Fibroblast of villous mesenchyme (primary cell): ENCODE measurements at regions not wholly inside any gene's neighbourhood (a gene's known extent, or its start where the extent isn't known, plus 50 kb on each side); places are given as distances from the start of the nearest gene placed in this dataset.

Experiments used
- DNase-seq: peaks from one replicate; pipeline ENCODE4 v3.0.0-alpha.2; 2010; ENCODE audit warnings: low read depth
- H3K4me3 ChIP-seq: 2 replicates; pipeline ENCODE4 v1.5.1; 2011; ENCODE audit warnings: low read depth, mild to moderate bottlenecking, low read length
- TF ChIP-seq, protein P1 (sequence below): IDR thresholded peaks from 2 replicates; pipeline ENCODE4 v1.5.1; 2012; ENCODE audit warnings: low read depth, mild to moderate bottlenecking, low read length; ENCODE audit not compliant: insufficient read depth

DNA sequence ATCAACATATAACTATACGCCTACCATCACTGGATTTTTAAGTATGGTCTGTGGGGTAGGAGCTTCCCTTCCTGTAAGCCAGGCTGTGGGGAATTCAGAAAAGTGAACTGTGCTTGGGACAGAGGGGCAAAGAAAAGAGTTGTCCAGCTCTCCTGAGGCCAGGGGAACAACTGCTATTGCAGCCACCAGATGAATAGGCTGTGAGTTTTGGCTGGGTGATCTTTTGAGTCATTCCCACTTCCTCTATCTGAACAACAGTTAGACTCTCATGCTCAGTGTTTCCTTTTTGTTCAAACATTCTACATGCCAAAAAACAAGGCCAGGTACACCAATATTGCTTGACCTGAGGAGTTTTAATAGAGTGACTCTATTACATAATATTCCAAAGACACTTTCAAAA lies 426.2 kb upstream of the DACH1 start:
- no peak overlapping the region for H3K4me3 ChIP-seq
- no peak for DNase-seq
- TF ChIP-seq, protein P1, sequence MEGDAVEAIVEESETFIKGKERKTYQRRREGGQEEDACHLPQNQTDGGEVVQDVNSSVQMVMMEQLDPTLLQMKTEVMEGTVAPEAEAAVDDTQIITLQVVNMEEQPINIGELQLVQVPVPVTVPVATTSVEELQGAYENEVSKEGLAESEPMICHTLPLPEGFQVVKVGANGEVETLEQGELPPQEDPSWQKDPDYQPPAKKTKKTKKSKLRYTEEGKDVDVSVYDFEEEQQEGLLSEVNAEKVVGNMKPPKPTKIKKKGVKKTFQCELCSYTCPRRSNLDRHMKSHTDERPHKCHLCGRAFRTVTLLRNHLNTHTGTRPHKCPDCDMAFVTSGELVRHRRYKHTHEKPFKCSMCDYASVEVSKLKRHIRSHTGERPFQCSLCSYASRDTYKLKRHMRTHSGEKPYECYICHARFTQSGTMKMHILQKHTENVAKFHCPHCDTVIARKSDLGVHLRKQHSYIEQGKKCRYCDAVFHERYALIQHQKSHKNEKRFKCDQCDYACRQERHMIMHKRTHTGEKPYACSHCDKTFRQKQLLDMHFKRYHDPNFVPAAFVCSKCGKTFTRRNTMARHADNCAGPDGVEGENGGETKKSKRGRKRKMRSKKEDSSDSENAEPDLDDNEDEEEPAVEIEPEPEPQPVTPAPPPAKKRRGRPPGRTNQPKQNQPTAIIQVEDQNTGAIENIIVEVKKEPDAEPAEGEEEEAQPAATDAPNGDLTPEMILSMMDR, result no peak

DNA sequence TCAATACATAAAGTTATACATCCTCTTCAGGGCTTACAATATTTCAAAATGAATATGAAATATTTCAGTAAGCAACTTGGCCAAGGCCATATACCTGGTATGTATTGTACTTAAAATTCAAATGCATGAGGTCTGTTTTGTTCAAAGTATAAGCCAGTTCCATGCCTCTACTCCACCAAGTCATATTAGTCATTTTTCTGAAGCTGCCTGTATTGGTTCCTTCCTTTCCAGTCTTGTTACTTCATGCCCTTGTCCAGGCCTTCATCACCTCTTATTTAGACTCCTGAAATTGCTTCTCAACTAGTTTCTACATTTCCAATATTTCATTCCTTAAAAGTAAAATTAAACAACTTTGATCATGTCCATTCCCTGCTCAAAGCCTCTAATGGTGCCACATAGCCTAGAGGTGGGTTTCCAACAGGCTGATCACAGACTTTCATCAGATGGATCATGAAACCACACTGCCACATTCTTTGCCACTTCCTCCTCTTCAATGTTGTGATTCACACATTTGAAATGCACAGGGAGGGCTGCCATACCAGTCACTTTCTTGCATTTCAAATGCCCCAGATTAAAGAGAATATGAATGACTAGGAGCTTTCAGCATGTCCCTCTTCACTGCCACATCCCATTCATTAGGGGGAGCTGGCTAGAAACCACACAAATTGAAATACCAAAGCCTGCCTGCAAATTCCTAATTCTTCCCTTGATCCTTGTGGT lies 424.1 kb upstream of the DACH1 start:
- no peak for DNase-seq
- H3K4me3 ChIP-seq, result no peak overlapping the region
- TF ChIP-seq, protein P1, result no peak

DNA sequence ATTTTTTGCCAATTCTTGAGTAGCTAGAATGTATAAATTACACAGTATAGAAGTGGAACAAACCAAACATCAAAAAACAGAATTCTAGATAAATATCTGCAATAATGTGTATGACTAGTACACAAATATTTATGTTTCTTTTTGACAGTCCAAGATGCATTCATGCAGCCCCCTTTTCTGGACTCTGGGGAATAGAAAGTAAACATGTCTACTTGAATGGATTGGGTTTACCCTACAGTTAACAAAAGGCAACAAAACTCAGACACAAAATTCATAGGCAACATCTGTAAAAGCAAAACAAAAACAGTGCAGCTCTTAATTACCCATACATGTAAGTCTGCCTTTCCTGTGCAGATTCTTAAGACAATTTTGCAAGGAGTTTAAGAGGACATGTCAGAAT lies 419.4 kb upstream of the DACH1 start:
- TF ChIP-seq, protein P1, result no peak
- DNase-seq, result no peak
- H3K4me3 ChIP-seq, result no peak overlapping the region

DNA sequence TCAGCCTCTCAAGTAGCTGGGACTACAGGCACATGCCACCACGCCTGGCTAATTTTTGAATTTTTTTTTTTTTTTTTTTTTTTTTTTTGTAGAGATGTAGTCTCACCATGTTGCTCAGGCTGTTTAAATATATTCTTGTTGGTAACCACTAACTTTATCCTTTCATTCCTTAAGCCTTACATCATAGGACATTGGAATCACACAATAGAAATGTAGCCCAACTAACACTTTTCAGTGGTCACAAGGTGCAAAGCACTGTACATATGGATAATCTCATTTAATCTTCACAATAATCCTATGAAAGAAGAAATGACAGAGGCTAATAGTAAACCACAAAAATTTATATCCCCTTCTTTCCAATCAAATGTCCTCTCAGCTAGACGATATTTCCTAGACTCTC lies 417.8 kb upstream of the DACH1 start:
- TF ChIP-seq, protein P1, result no peak
- DNase-seq, result no peak
- H3K4me3 ChIP-seq, result no peak overlapping the region

DNA sequence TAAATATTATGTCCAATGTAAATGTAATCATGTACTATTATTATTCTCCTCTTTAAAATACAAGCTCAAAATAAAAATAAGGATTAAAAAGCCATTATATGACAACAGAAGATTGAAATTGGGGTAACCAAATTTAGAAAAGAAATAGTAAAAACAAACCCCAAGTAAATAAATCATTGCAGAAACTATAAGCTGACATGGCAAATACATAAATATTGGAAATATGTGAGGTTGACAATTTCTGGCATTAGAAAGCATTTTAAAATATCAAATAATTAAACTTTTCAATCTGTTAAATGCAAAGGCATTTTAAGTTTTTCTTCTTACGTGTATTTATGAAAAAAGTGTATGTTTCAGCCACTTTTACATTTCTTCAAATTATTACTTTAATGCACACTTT lies 394.7 kb upstream of the DACH1 start:
- TF ChIP-seq, protein P1, result no peak
- H3K4me3 ChIP-seq, result no peak overlapping the region
- DNase-seq, result no peak

DNA sequence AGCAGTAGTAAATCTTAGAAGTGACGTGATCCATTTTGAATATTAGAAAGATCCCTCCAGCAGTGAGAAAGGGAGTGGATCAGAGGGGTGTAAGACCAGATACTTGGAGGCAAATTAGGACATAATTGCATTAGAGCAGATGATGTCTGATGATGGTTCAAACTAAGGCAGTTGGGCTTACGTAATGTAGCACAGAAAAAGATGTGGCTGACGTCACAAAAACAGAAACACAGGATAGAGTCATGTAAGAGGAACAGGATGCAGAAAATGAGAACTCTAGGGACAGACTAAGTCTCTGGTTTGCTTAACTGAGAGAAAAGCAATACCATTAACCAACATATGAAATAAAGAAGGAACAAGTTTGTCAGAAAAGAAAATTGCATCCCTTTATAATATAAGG lies 392.5 kb upstream of the DACH1 start:
- no peak for DNase-seq
- no peak overlapping the region for H3K4me3 ChIP-seq
- TF ChIP-seq, protein P1, result no peak

DNA sequence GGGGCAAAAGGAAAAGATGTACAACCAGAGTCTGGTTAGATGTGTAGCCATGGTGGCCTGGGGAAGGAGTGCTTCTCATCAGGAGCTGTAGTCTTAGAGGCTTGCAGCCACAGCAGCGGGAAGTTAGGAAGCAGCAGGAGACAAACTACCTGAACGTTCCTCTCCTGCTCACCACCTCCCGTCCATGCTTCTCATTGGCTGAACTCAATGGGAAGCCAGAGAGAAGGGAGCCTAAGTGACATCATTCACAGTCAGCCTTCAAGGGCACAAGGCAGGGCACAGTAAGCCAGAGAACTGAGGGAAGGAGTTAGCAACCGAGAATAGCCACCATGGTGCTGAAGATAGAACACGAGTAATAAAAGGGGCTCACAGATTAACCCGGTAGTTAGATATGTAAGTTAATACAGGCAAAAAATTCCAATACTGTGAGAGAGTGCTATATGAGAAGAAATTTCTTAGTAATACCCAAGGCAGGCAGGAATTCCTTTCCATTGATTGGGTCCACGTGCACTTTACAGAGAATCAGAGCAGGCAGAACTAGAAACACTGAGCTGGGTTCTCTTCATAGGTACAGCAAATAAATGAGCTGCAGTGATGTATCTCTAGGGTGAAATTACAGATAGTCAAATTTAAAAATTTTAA lies 391.5 kb upstream of the DACH1 start:
- TF ChIP-seq, protein P1, result no peak
- no peak overlapping the region for H3K4me3 ChIP-seq
- no peak for DNase-seq
